Lower leg skin (tissue), 4 donors: ENCODE measurements at regions not wholly inside any gene's neighbourhood (a gene's known extent, or its start where the extent isn't known, plus 50 kb on each side); places are given as distances from the start of the nearest gene placed in this dataset.

Source experiments
- DNase-seq, 2 donors: peaks; one replicate each; pipeline ENCODE4 v3.0.0-alpha.2; 2019; ENCODE audit warnings: low spot score in 2 of 2
- H3K4me3 ChIP-seq: fragments of 200-600 bp; sonication (generic); 2 replicates; pipeline ENCODE4 v1.5.1; 2017; ENCODE audit warnings: mild to moderate bottlenecking, low read depth; ENCODE audit not compliant: poor library complexity, severe bottlenecking
- POLR2A ChIP-seq, 2 donors: fragments of 450-650 bp; IDR thresholded peaks; one replicate each; pipeline ENCODE4 v1.6.1; 2016 to 2017; ENCODE audit warnings: antibody characterized with exemption in 2 of 2, mild to moderate bottlenecking in 1 of 2, moderate library complexity in 1 of 2
- WGBS, 2 donors: methylation state at CpG; one replicate each; pipeline ENCODE4 v1.1.5; 2018; 5-methylcytosine and 5-hydroxymethylcytosine counted together
- intact Hi-C: fragments of 100-400 bp; cut with DNase I; formaldehyde crosslinking; loops from one replicate; pipeline ENCODE4 v1.15.0; 2023; ENCODE audit warnings: low total_unique reads
- TF ChIP-seq, protein P1 (sequence below), 3 donors: fragments of 450-650 bp; IDR thresholded peaks; one replicate each; pipeline ENCODE4 v1.5.1; 2016; ENCODE audit warnings: antibody characterized with exemption in 3 of 3, mild to moderate bottlenecking in 3 of 3, moderate library complexity in 2 of 3

GRCh38 chr10:62709200-62709599 lies 95.3 kb upstream of the ADO start:
- WGBS, 2 donors, result 77 to 83% methylated on average over 3 of the region's 3 CpGs
- intact Hi-C loops, result no loop called here
- H3K4me3 ChIP-seq, result no peak overlapping the region
- TF ChIP-seq, protein P1, sequence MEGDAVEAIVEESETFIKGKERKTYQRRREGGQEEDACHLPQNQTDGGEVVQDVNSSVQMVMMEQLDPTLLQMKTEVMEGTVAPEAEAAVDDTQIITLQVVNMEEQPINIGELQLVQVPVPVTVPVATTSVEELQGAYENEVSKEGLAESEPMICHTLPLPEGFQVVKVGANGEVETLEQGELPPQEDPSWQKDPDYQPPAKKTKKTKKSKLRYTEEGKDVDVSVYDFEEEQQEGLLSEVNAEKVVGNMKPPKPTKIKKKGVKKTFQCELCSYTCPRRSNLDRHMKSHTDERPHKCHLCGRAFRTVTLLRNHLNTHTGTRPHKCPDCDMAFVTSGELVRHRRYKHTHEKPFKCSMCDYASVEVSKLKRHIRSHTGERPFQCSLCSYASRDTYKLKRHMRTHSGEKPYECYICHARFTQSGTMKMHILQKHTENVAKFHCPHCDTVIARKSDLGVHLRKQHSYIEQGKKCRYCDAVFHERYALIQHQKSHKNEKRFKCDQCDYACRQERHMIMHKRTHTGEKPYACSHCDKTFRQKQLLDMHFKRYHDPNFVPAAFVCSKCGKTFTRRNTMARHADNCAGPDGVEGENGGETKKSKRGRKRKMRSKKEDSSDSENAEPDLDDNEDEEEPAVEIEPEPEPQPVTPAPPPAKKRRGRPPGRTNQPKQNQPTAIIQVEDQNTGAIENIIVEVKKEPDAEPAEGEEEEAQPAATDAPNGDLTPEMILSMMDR (IDR thresholded peaks at IDR 0.05), result no peak
- no peak for TF ChIP-seq POLR2A (IDR thresholded peaks at IDR 0.05)
- no peak for DNase-seq

GRCh38 chr10:62710182-62710581 lies 94.3 kb upstream of the ADO start:
- intact Hi-C loops, result no loop called here
- no peak overlapping the region for H3K4me3 ChIP-seq
- WGBS, 2 donors, result 68 to 74% methylated on average over 4 of the region's 4 CpGs
- TF ChIP-seq POLR2A (IDR thresholded peaks at IDR 0.05), result no peak
- TF ChIP-seq, protein P1 (IDR thresholded peaks at IDR 0.05), result no peak
- DNase-seq, result no peak

DNA sequence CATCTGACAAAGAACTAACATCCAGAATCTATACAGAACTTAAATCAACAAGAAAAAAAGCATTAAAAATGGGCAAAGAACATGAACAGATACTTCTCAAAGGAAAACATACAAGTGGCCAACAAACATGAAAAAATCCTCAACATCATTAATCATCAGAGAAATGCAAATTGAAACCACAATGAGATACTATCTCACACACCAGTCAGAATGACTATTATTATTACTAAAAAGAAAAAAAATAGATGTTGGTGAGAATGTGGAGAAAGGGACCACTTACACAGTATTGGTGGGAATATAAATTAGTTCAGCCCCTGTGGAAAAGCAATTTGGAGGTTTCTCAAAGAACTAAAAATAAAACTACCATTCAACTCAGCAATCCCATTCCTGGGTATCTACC lies 89.1 kb upstream of the ADO start:
- intact Hi-C loops, result no loop called here
- TF ChIP-seq, protein P1 (IDR thresholded peaks at IDR 0.05), result no peak
- TF ChIP-seq POLR2A (IDR thresholded peaks at IDR 0.05), result no peak
- no peak for DNase-seq
- H3K4me3 ChIP-seq, result no peak overlapping the region

DNA sequence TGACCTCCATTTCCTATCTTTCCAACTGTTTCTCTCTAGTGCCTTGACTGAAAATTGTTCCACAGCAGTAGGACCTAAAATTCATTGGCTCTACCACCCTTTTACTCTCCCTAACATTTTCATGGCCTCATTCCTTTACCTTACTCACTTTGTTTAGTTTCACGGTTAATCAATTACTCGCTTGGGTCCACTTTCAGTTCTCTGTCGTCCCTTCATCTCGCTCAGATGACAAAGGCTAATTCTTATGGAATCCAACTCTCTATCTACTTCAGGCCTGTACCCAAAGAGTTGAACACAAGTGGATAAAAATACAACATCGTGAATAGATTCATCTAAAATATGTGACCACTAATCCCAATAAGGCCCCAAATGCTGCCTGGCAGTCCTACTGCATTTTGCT lies 85.9 kb upstream of the ADO start:
- 92 to 94% methylated on average over 5 of the region's 5 CpGs for WGBS, 2 donors
- TF ChIP-seq POLR2A (IDR thresholded peaks at IDR 0.05), result no peak
- TF ChIP-seq, protein P1 (IDR thresholded peaks at IDR 0.05), result no peak

DNA sequence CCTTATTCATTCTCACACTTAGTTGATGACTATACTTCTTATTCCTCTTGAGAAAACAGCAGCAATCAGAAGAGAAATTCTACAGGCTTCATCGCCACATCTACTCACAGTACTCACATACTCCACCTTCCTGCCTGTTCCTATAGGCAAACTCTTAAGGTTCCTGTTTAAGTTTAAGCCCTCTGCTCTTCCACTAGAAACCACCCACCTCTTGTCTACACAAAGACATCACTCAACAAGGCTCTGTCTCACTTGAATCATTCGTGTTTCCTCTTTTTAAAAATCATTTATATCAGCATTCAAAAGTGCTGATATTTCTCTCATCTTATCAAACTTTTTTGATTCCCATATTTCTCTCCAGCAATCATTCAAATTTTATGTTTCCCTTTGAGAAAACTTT lies 85.5 kb upstream of the ADO start:
- WGBS, 2 donors, result 80 to 89% methylated on average over 2 of the region's 2 CpGs
- TF ChIP-seq POLR2A (IDR thresholded peaks at IDR 0.05), result no peak
- TF ChIP-seq, protein P1 (IDR thresholded peaks at IDR 0.05), result no peak
- DNase-seq, result no peak
- no peak overlapping the region for H3K4me3 ChIP-seq
- intact Hi-C loops, result no loop called here

More for the DNA sequence above, 85.9 kb upstream of the ADO start:
- intact Hi-C loops, result no loop called here
- H3K4me3 ChIP-seq, result no peak overlapping the region
- no peak for DNase-seq

DNA sequence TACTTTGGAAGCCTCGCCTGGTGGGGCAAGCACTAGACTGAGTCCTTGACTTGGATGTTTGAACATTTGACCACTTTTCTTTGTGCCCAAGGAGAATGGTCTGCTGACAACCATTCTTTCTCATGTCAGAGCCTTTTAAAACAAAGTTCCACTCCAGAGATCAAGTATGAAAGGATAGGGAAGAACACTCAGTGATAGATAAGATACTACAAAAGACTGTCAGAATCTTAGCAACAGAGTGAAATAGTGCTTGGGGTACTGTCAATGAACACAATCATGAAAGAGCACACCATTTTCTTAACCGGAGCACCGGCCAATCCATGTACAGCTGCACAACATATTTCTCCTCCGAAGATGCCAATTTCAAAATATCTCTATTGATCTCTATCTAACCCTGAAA lies 82.8 kb upstream of the ADO start:
- TF ChIP-seq, protein P1 (IDR thresholded peaks at IDR 0.05), result no peak
- TF ChIP-seq POLR2A (IDR thresholded peaks at IDR 0.05), result no peak
- WGBS, 2 donors, result 91% methylated on average over 4 of the region's 4 CpGs
- DNase-seq, result no peak
- no peak overlapping the region for H3K4me3 ChIP-seq
- intact Hi-C loops, result no loop called here
